HEK293 (cell line): ENCODE measurements at regions not wholly inside any gene's neighbourhood (a gene's known extent, or its start where the extent isn't known, plus 50 kb on each side); places are given as distances from the start of the nearest gene placed in this dataset.

ENCODE experiments used
- CTCF ChIA-PET: fragments of 350-600 bp; formaldehyde crosslinking; extraction: SDS; loops from one replicate; lab custom pipeline; 2021; ENCODE audit warnings: antibody characterized with exemption; lab: Yijun Ruan, JAX
- POLR2A ChIA-PET: fragments of 300-600 bp; formaldehyde crosslinking; extraction: SDS; loops from one replicate; lab custom pipeline; 2020; ENCODE audit warnings: antibody characterized with exemption, inconsistent platforms; lab: Yijun Ruan, JAX
- H3K27ac ChIP-seq: fragments of 200-500 bp; sonication (Bioruptor generic); 2 replicates; pipeline ENCODE4 v1.5.1; 2014; ENCODE audit warnings: low read depth, low read length, control low read depth, inconsistent platforms; ENCODE audit errors: extremely low read depth
- H3K36me3 ChIP-seq, 2 experiments: fragments of 200-500 bp in 1 of 2; sonication (Bioruptor generic) in 1 of 2; 1 replicate in 1 of 2; 2 replicates in 1 of 2; pipeline ENCODE4 v1.5.1; 2014 to 2017; ENCODE audit warnings: inconsistent platforms in 2 of 2, low read length in 2 of 2; ENCODE audit not compliant: control insufficient read depth in 2 of 2, insufficient read depth in 1 of 2
- H3K4me1 ChIP-seq: fragments of 200-500 bp; sonication (Bioruptor generic); 2 replicates; pipeline ENCODE4 v1.5.1; 2014; ENCODE audit warnings: mild to moderate bottlenecking, low read length, inconsistent platforms; ENCODE audit not compliant: control insufficient read depth, insufficient read depth
- H3K4me3 ChIP-seq: 2 replicates; pipeline ENCODE4 v1.5.1; 2011; ENCODE audit warnings: low read depth, mild to moderate bottlenecking, control low read depth, low read length, moderate library complexity
- H3K9me3 ChIP-seq: fragments of 200-500 bp; sonication (Bioruptor generic); 2 replicates; pipeline ENCODE4 v1.5.1; 2014; ENCODE audit warnings: low read depth, low read length, inconsistent platforms; ENCODE audit not compliant: control insufficient read depth, insufficient read depth
- BCL11A ChIP-seq: fragments of 450-650 bp; formaldehyde crosslinking; IDR thresholded peaks from 2 replicates; pipeline ENCODE4 v1.5.1; 2016; ENCODE audit warnings: low read depth, missing biosample characterization, missing genetic modification characterization
- EGR2 ChIP-seq: fragments of 450-650 bp; formaldehyde crosslinking; IDR thresholded peaks from 2 replicates; pipeline ENCODE4 v1.5.1; 2016; ENCODE audit warnings: low read depth, missing biosample characterization, missing genetic modification characterization
- GFI1B ChIP-seq: fragments of 450-650 bp; formaldehyde crosslinking; IDR thresholded peaks from 2 replicates; pipeline ENCODE4 v1.5.1; 2016; ENCODE audit warnings: missing biosample characterization, missing genetic modification characterization
- MYNN ChIP-seq: fragments of 450-650 bp; formaldehyde crosslinking; IDR thresholded peaks from 2 replicates; pipeline ENCODE4 v1.5.1; 2016; ENCODE audit warnings: missing biosample characterization, missing genetic modification characterization, borderline replicate concordance
- OSR2 ChIP-seq: fragments of 450-650 bp; formaldehyde crosslinking; IDR thresholded peaks from 2 replicates; pipeline ENCODE4 v1.5.1; 2016; ENCODE audit warnings: missing biosample characterization, missing genetic modification characterization
- SETDB1 ChIP-seq: IDR thresholded peaks from one replicate; pipeline ENCODE4 v1.6.1; 2017; ENCODE audit warnings: mild to moderate bottlenecking, low read length, moderate library complexity, mixed read lengths; ENCODE audit not compliant: insufficient read length
- SP7 ChIP-seq: fragments of 450-650 bp; formaldehyde crosslinking; IDR thresholded peaks from 2 replicates; pipeline ENCODE4 v1.5.1; 2016; ENCODE audit warnings: missing biosample characterization, missing genetic modification characterization
- ZBTB48 ChIP-seq: fragments of 450-650 bp; formaldehyde crosslinking; IDR thresholded peaks from 2 replicates; pipeline ENCODE4 v1.5.1; 2016; ENCODE audit warnings: missing biosample characterization, missing genetic modification characterization
- ZFP3 ChIP-seq: fragments of 450-650 bp; formaldehyde crosslinking; IDR thresholded peaks from 2 replicates; pipeline ENCODE4 v1.5.1; 2016; ENCODE audit warnings: low read depth, missing biosample characterization, missing genetic modification characterization
- ZNF112 ChIP-seq: fragments of 450-650 bp; formaldehyde crosslinking; IDR thresholded peaks from 2 replicates; pipeline ENCODE4 v1.5.0; 2017; ENCODE audit warnings: missing biosample characterization, missing genetic modification characterization
- ZNF16 ChIP-seq: fragments of 450-650 bp; formaldehyde crosslinking; IDR thresholded peaks from 2 replicates; pipeline ENCODE4 v1.5.1; 2016; ENCODE audit warnings: low read depth, missing biosample characterization, missing genetic modification characterization
- ZNF169 ChIP-seq: fragments of 450-650 bp; formaldehyde crosslinking; IDR thresholded peaks from 2 replicates; pipeline ENCODE4 v1.5.1; 2016; ENCODE audit warnings: missing biosample characterization, missing genetic modification characterization
- ZNF174 ChIP-seq: fragments of 450-650 bp; formaldehyde crosslinking; IDR thresholded peaks from 2 replicates; pipeline ENCODE4 v1.5.0; 2017; ENCODE audit warnings: missing biosample characterization, mild to moderate bottlenecking, missing genetic modification characterization
- ZNF184 ChIP-seq: fragments of 450-650 bp; IDR thresholded peaks from 2 replicates; pipeline ENCODE4 v1.5.1; 2018; ENCODE audit warnings: missing biosample characterization, mild to moderate bottlenecking, missing genetic modification characterization
- ZNF280D ChIP-seq: fragments of 450-650 bp; formaldehyde crosslinking; IDR thresholded peaks from 2 replicates; pipeline ENCODE4 v1.5.1; 2016; ENCODE audit warnings: missing biosample characterization, missing genetic modification characterization
- ZNF350 ChIP-seq: fragments of 450-650 bp; formaldehyde crosslinking; IDR thresholded peaks from 2 replicates; pipeline ENCODE4 v1.5.0; 2017; ENCODE audit warnings: missing biosample characterization, mild to moderate bottlenecking, missing genetic modification characterization
- ZNF416 ChIP-seq: fragments of 450-650 bp; formaldehyde crosslinking; IDR thresholded peaks from 2 replicates; pipeline ENCODE4 v1.5.1; 2016; ENCODE audit warnings: missing biosample characterization, missing genetic modification characterization
- ZNF48 ChIP-seq: fragments of 450-650 bp; formaldehyde crosslinking; IDR thresholded peaks from 2 replicates; pipeline ENCODE4 v1.5.1; 2016; ENCODE audit warnings: missing biosample characterization, missing genetic modification characterization
- ZNF501 ChIP-seq: fragments of 450-650 bp; formaldehyde crosslinking; IDR thresholded peaks from 2 replicates; pipeline ENCODE4 v1.5.1; 2016; ENCODE audit warnings: missing biosample characterization, missing genetic modification characterization
- ZNF518A ChIP-seq: fragments of 450-650 bp; formaldehyde crosslinking; conservative IDR thresholded peaks from 2 replicates; pipeline ENCODE4 v1.5.1; 2016; ENCODE audit warnings: low read depth, missing biosample characterization, missing genetic modification characterization
- ZNF623 ChIP-seq: fragments of 450-650 bp; formaldehyde crosslinking; IDR thresholded peaks from 2 replicates; pipeline ENCODE4 v1.5.1; 2016; ENCODE audit warnings: missing biosample characterization, missing genetic modification characterization
- ZNF626 ChIP-seq: fragments of 450-650 bp; sonication (Bioruptor Pico); formaldehyde crosslinking; IDR thresholded peaks from 2 replicates; pipeline ENCODE4 v1.5.1; 2018; ENCODE audit warnings: missing biosample characterization, missing genetic modification characterization, inconsistent platforms
- ZNF639 ChIP-seq: fragments of 450-650 bp; formaldehyde crosslinking; IDR thresholded peaks from 2 replicates; pipeline ENCODE4 v1.5.1; 2016; ENCODE audit warnings: missing biosample characterization, missing genetic modification characterization
- ZNF707 ChIP-seq: fragments of 450-650 bp; formaldehyde crosslinking; IDR thresholded peaks from 2 replicates; pipeline ENCODE4 v1.5.1; 2016; ENCODE audit warnings: missing biosample characterization, missing genetic modification characterization
- ZNF791 ChIP-seq: fragments of 450-650 bp; formaldehyde crosslinking; IDR thresholded peaks from 2 replicates; pipeline ENCODE4 v1.5.1; 2016; ENCODE audit warnings: missing biosample characterization, missing genetic modification characterization

- no peak for TF ChIP-seq ZNF416 (tag by site-specific recombination)
Measured at GRCh38 chr20:11110535-11110934, 436.7 kb upstream of the JAG1 start (continued).

- Histone ChIP-seq H3K4me3 (no peak overlapping the region), H3K27ac (no peak overlapping the region), H3K4me1 (no peaks in the 10 kb centered on the region), H3K9me3 (no peaks in the 10 kb centered on the region), H3K36me3 (no peaks in the 10 kb centered on the region)
- TF ChIP-seq ZNF280D (tag by site-specific recombination) (no peak), SETDB1 (no peak), ZNF626 (no peak), EGR2 (no peak), ZNF48 (tag by site-specific recombination) (no peak), OSR2 (tag by site-specific recombination) (no peak), ZNF112 (tag by site-specific recombination) (no peak), BCL11A (tag by site-specific recombination) (no peak), ZNF518A (tag by site-specific recombination) (no peak), ZNF16 (tag by site-specific recombination) (no peak), GFI1B (no peak), MYNN (no peak), ZBTB48 (tag by site-specific recombination) (no peak), ZFP3 (no peak), ZNF791 (no peak), ZNF623 (no peak), ZNF707 (tag by site-specific recombination) (no peak), ZNF184 (tag by site-specific recombination) (no peak)
- CTCF ChIA-PET = no interaction called here
- POLR2A ChIA-PET = no interaction called here
Measured at GRCh38 chr20:11111191-11111590, 437.4 kb upstream of the JAG1 start.

- ChIA-PET POLR2A (no interaction called here), CTCF (interaction anchor here (0.6 kb wide), 1 partner anchor 438 kb away, joined by 4 read pairs; no protein-coding TSS in a partner anchor)
Measured at GRCh38 chr20:11112832-11113231, 439.0 kb upstream of the JAG1 start.

More at GRCh38 chr20:11112832-11113231, 439.0 kb upstream of the JAG1 start:
- no peak for TF ChIP-seq ZNF174
- no peak for TF ChIP-seq ZNF350 (tag by site-specific recombination)
- TF ChIP-seq ZNF169 (tag by site-specific recombination) = no peak
- no peak for TF ChIP-seq SP7
- no peak for TF ChIP-seq ZNF639 (tag by site-specific recombination)
- TF ChIP-seq ZNF501 (tag by site-specific recombination) = no peak
- H3K36me3 ChIP-seq = no peaks in the 10 kb centered on the region
- H3K9me3 ChIP-seq = no peaks in the 10 kb centered on the region
- no peak overlapping the region for H3K4me3 ChIP-seq
- no peaks in the 10 kb centered on the region for H3K4me1 ChIP-seq
- no peak overlapping the region for H3K27ac ChIP-seq
